Hepatocyte (in vitro differentiated cells): ENCODE measurements at regions not wholly inside any gene's neighbourhood (a gene's known extent, or its start where the extent isn't known, plus 50 kb on each side); places are given as distances from the start of the nearest gene placed in this dataset.

Source experiments
- DNase-seq: peaks from one replicate; pipeline ENCODE4 v3.0.0-alpha.2; 2016; ENCODE audit warnings: low spot score
- H2AFZ ChIP-seq: fragments of 200-600 bp; sonication (generic); 2 replicates; pipeline ENCODE4 v1.6.0; 2016; ENCODE audit warnings: antibody characterized with exemption, mild to moderate bottlenecking
- H3K27ac ChIP-seq: fragments of 200-600 bp; sonication (generic); 2 replicates; pipeline ENCODE4 v1.5.1; 2016; ENCODE audit warnings: mild to moderate bottlenecking
- H3K27me3 ChIP-seq: fragments of 200-600 bp; sonication (generic); 2 replicates; pipeline ENCODE4 v1.6.1; 2016
- H3K36me3 ChIP-seq: fragments of 200-600 bp; sonication (generic); replicated peaks from 2 replicates; pipeline ENCODE4 v1.5.1; 2016; ENCODE audit warnings: low read depth; ENCODE audit not compliant: insufficient read depth
- H3K4me1 ChIP-seq: fragments of 200-600 bp; sonication (generic); 2 replicates; pipeline ENCODE4 v1.5.1; 2016; ENCODE audit warnings: mild to moderate bottlenecking, moderate library complexity; ENCODE audit not compliant: insufficient read depth
- H3K4me2 ChIP-seq: fragments of 200-600 bp; sonication (generic); 2 replicates; pipeline ENCODE4 v1.6.0; 2016
- H3K4me3 ChIP-seq: fragments of 200-600 bp; sonication (generic); 2 replicates; pipeline ENCODE4 v1.5.1; 2016; ENCODE audit warnings: mild to moderate bottlenecking
- H3K79me2 ChIP-seq: fragments of 200-600 bp; sonication (generic); 2 replicates; pipeline ENCODE4 v1.6.0; 2017; ENCODE audit warnings: mild to moderate bottlenecking
- H3K9me2 ChIP-seq: fragments of 200-600 bp; sonication (generic); replicated peaks from 2 replicates; pipeline ENCODE4 v1.6.0; 2017; ENCODE audit warnings: mild to moderate bottlenecking; ENCODE audit not compliant: insufficient read depth
- H3K9me3 ChIP-seq: fragments of 200-600 bp; sonication (generic); 2 replicates; pipeline ENCODE4 v1.5.1; 2016; ENCODE audit warnings: low read depth, mild to moderate bottlenecking
- H4K20me1 ChIP-seq: fragments of 200-600 bp; sonication (generic); 2 replicates; pipeline ENCODE4 v1.6.0; 2016; ENCODE audit warnings: mild to moderate bottlenecking; ENCODE audit not compliant: insufficient read depth, poor library complexity, severe bottlenecking
- EZH2 ChIP-seq: fragments of 200-600 bp; sonication (generic); IDR thresholded peaks from 2 replicates; pipeline ENCODE4 v1.6.1; 2016; ENCODE audit warnings: antibody characterized with exemption, mild to moderate bottlenecking, borderline replicate concordance
- EZH2phosphoT487 ChIP-seq: fragments of 200-600 bp; sonication (generic); IDR thresholded peaks from one replicate; pipeline ENCODE4 v1.6.1; 2018; ENCODE audit warnings: antibody characterized with exemption, mild to moderate bottlenecking, low read depth, moderate library complexity; ENCODE audit not compliant: unreplicated experiment, severe bottlenecking
- WGBS: methylation state at CpG from one replicate; pipeline ENCODE4 v1.1.6; 2016; ENCODE audit warnings: low lambda C conversion rate; ENCODE audit errors: missing lambda C conversion rate; 5-methylcytosine and 5-hydroxymethylcytosine counted together
- TF ChIP-seq, protein P1 (sequence below): fragments of 200-600 bp; sonication (generic); IDR thresholded peaks from 2 replicates; pipeline ENCODE4 v1.5.1; 2016; ENCODE audit warnings: antibody characterized with exemption, mild to moderate bottlenecking; ENCODE audit not compliant: poor library complexity

DNA sequence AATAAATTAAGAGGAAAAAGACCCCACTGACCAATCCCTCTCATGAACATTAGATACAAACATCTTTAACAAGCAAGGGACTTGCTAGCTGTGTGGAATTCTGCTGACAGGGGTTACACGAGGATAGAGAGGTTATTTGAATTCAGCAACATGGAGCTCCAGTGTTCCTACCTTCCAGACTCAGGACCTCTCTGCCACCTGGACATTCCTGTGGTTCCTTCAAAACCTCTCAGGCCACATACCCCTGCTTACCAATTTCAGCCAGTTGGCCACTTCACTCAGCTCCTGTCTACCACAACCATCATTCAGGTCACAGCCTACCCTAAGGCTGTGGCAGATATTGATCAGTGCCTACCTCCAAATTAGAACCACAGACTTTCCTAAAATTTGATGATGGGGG, 147.5 kb downstream of the RRAGC start:
- Histone ChIP-seq H3K4me2 (no peak overlapping the region), H3K4me1 (peaks cover 3% of the 10 kb centered on the region), H3K79me2 (no peaks in the 10 kb centered on the region), H4K20me1 (no peaks in the 10 kb centered on the region), H3K4me3 (no peak overlapping the region), H2AFZ (no peak overlapping the region), H3K36me3 (no peaks in the 10 kb centered on the region), H3K27me3 (no peaks in the 10 kb centered on the region), H3K9me3 (peaks cover 3% of the 10 kb centered on the region), H3K27ac (no peak overlapping the region), H3K9me2 (no peaks in the 10 kb centered on the region)
- TF ChIP-seq EZH2 (no peak), EZH2phosphoT487 (no peak)
- TF ChIP-seq, protein P1, sequence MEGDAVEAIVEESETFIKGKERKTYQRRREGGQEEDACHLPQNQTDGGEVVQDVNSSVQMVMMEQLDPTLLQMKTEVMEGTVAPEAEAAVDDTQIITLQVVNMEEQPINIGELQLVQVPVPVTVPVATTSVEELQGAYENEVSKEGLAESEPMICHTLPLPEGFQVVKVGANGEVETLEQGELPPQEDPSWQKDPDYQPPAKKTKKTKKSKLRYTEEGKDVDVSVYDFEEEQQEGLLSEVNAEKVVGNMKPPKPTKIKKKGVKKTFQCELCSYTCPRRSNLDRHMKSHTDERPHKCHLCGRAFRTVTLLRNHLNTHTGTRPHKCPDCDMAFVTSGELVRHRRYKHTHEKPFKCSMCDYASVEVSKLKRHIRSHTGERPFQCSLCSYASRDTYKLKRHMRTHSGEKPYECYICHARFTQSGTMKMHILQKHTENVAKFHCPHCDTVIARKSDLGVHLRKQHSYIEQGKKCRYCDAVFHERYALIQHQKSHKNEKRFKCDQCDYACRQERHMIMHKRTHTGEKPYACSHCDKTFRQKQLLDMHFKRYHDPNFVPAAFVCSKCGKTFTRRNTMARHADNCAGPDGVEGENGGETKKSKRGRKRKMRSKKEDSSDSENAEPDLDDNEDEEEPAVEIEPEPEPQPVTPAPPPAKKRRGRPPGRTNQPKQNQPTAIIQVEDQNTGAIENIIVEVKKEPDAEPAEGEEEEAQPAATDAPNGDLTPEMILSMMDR, result no peak
- WGBS, result 74% methylated on average over 1 of the region's 1 CpG
- DNase-seq, result no peak

DNA sequence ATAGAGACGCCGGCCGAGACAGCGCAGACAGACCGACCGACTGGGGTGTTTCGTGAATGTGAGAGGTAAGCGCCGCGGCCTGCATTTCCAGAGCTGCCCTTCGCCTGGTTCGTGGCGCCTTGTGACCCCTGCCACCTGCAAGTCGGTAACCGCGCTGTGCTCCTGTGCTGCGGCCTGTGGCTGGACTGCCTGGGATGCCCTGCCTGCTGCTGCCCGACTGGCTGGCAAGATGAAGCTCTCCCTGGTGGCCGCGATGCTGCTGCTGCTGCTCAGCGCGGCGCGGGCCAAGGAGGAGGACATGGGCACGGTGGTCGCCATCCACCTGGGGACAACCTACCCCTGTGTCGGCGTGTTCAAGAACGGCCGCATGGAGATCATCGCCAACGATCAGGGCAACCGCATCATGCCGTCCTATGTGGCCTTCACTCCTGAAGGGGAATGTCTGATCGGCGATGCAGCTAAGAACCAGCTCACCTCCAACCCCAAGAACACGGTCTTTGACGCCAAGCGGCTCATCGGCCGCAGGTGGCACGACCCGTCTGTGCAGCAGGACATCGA, 150.8 kb downstream of the RRAGC start:
- Histone ChIP-seq H3K4me2 (no peak overlapping the region), H3K27ac (no peak overlapping the region), H3K79me2 (no peaks in the 10 kb centered on the region), H4K20me1 (no peaks in the 10 kb centered on the region), H3K36me3 (no peaks in the 10 kb centered on the region), H3K4me1 (no peaks in the 10 kb centered on the region), H3K9me3 (peaks cover 3% of the 10 kb centered on the region), H3K4me3 (no peak overlapping the region), H3K9me2 (no peaks in the 10 kb centered on the region), H2AFZ (no peak overlapping the region), H3K27me3 (peaks cover 5% of the 10 kb centered on the region)
- TF ChIP-seq EZH2phosphoT487 (no peak), EZH2 (no peak)
- TF ChIP-seq, protein P1, result no peak
- DNase-seq, result no peak
- WGBS, result 95% methylated on average over 44 of the region's 44 CpGs

DNA sequence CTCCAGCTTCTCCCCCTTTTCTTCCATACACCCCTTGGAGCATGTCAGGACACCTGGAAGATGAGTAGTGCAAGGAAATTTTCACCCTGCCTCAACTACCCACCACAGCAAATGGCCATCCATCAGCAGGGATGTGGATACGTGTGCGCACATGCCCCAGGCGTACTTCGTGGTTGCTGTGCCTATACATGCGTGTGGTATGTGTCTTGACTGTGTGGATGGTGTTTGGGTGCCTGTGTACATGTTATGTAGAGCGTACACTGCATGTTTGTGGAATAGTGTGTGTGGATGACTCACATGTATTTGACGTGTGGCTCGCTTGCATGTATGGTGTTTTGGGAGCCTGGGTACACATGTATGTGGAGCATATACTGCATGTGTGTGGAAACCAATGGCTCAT, 158.5 kb downstream of the RRAGC start:
- Histone ChIP-seq H3K79me2 (no peaks in the 10 kb centered on the region), H3K4me1 (no peaks in the 10 kb centered on the region), H3K27me3 (peaks cover 7% of the 10 kb centered on the region), H3K27ac (no peak overlapping the region), H3K9me3 (no peaks in the 10 kb centered on the region), H2AFZ (no peak overlapping the region), H3K4me2 (no peak overlapping the region), H3K9me2 (no peaks in the 10 kb centered on the region), H3K36me3 (no peaks in the 10 kb centered on the region), H3K4me3 (no peak overlapping the region), H4K20me1 (no peaks in the 10 kb centered on the region)
- 89% methylated on average over 8 of the region's 8 CpGs for WGBS
- no peak for DNase-seq
- TF ChIP-seq, protein P1, result no peak
- no peak for TF ChIP-seq EZH2
- no peak for TF ChIP-seq EZH2phosphoT487

DNA sequence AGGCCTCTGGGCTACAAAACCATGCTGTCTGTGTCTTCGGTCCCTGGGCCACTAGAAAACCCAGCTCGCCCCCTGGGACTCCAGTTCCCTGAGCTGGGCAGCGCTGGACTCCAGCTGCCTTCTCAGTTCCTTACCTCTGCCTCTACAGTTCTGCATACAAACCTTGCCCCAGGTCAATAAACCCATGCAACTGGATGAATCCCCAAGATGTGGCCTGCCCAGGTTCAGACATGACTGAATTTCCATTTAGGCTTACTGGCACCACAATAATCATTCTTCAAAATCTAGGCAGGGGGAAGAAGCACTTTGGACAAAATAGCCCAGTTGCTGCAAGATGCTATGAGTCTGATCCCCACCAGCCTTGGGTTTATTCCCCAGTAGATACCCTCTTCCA, 159.5 kb downstream of the RRAGC start:
- 86% methylated on average over 3 of the region's 3 CpGs for WGBS
- Histone ChIP-seq H4K20me1 (no peaks in the 10 kb centered on the region), H3K9me2 (no peaks in the 10 kb centered on the region), H3K4me2 (no peak overlapping the region), H2AFZ (no peak overlapping the region), H3K9me3 (no peaks in the 10 kb centered on the region), H3K4me3 (no peak overlapping the region), H3K27me3 (peaks cover 9% of the 10 kb centered on the region), H3K36me3 (no peaks in the 10 kb centered on the region), H3K4me1 (no peaks in the 10 kb centered on the region), H3K27ac (no peak overlapping the region), H3K79me2 (no peaks in the 10 kb centered on the region)
- no peak for DNase-seq
- no peak for TF ChIP-seq EZH2phosphoT487
- TF ChIP-seq, protein P1, result no peak
- TF ChIP-seq EZH2, result no peak
